SK-N-MC (cell line): ENCODE measurements at regions not wholly inside any gene's neighbourhood (a gene's known extent, or its start where the extent isn't known, plus 50 kb on each side); places are given as distances from the start of the nearest gene placed in this dataset.

Experiments used
- DNase-seq: peaks from one replicate; pipeline ENCODE4 v3.0.0-alpha.2; 2011; ENCODE audit warnings: low read depth, low spot score
- H3K27ac ChIP-seq: fragments of 200-600 bp; sonication (generic); 2 replicates; pipeline ENCODE4 v1.5.1; 2016; ENCODE audit warnings: mixed run types
- H3K36me3 ChIP-seq: fragments of 200-600 bp; sonication (generic); 2 replicates; pipeline ENCODE4 v1.6.1; 2017; ENCODE audit warnings: antibody characterized with exemption, low read length, mixed read lengths; ENCODE audit not compliant: insufficient read depth
- H3K4me3 ChIP-seq: fragments of 200-600 bp; sonication (generic); 2 replicates; pipeline ENCODE4 v1.5.1; 2016
- H3K9ac ChIP-seq: fragments of 200-600 bp; sonication (generic); 2 replicates; pipeline ENCODE4 v1.8.0; 2017; ENCODE audit warnings: mixed run types, mixed read lengths; ENCODE audit not compliant: insufficient read length
- H3K9me3 ChIP-seq: fragments of 200-600 bp; sonication (generic); 2 replicates; pipeline ENCODE4 v1.6.1; 2017; ENCODE audit warnings: low read depth, mild to moderate bottlenecking, antibody characterized with exemption, low read length, moderate library complexity, mixed read lengths
- EZH2 ChIP-seq: fragments of 200-600 bp; sonication (generic); IDR thresholded peaks from one replicate; pipeline ENCODE4 v1.6.1; 2017; ENCODE audit warnings: antibody characterized with exemption
- FOXP2 ChIP-seq: optimal IDR thresholded peaks from 2 replicates; pipeline ENCODE3; 2011; ENCODE audit warnings: mild to moderate bottlenecking, moderate library complexity; ENCODE audit not compliant: insufficient read depth; ENCODE audit errors: extremely low read length, control extremely low read depth
- POLR2AphosphoS5 ChIP-seq: IDR thresholded peaks from 2 replicates; pipeline ENCODE4 v1.6.1; 2012; ENCODE audit warnings: mild to moderate bottlenecking, low read depth, low read length, borderline replicate concordance

- no peak overlapping the region for H3K4me3 ChIP-seq
- H3K9ac ChIP-seq = no peak overlapping the region
- H3K27ac ChIP-seq = no peak overlapping the region
- no peaks in the 10 kb centered on the region for H3K9me3 ChIP-seq
- no peaks in the 10 kb centered on the region for H3K36me3 ChIP-seq
- no peak for DNase-seq
- TF ChIP-seq FOXP2 (no peak), EZH2 (no peak), POLR2AphosphoS5 (no peak)
Observed at GRCh38 chr12:94074216-94074979, 74.0 kb upstream of the PLXNC1 start.

- H3K9ac ChIP-seq = no peak overlapping the region
- H3K9me3 ChIP-seq = no peaks in the 10 kb centered on the region
- no peak overlapping the region for H3K4me3 ChIP-seq
- DNase-seq = peak; percentile 62
- H3K36me3 ChIP-seq = no peaks in the 10 kb centered on the region
- H3K27ac ChIP-seq = no peak overlapping the region
- TF ChIP-seq POLR2AphosphoS5 (no peak), FOXP2 (no peak), EZH2 (no peak)
Observed at GRCh38 chr12:94074980-94075629, 73.3 kb upstream of the PLXNC1 start.

- Histone ChIP-seq H3K9ac (no peak overlapping the region), H3K9me3 (no peaks in the 10 kb centered on the region)
- TF ChIP-seq EZH2 = no peak
- TF ChIP-seq POLR2AphosphoS5 = no peak
Observed at GRCh38 chr12:94077209-94077608, 71.2 kb upstream of the PLXNC1 start.

GRCh38 chr12:94078138-94078723 lies 70.1 kb upstream of the PLXNC1 start:
- H3K9me3 ChIP-seq = no peaks in the 10 kb centered on the region
- no peak for TF ChIP-seq EZH2
- no peak for TF ChIP-seq FOXP2
- TF ChIP-seq POLR2AphosphoS5 = no peak
- no peaks in the 10 kb centered on the region for H3K36me3 ChIP-seq
- DNase-seq = no peak
- H3K27ac ChIP-seq = no peak overlapping the region
- H3K4me3 ChIP-seq = no peak overlapping the region
- no peak overlapping the region for H3K9ac ChIP-seq

More at GRCh38 chr12:94077209-94077608, 71.2 kb upstream of the PLXNC1 start:
- no peak overlapping the region for H3K27ac ChIP-seq
- no peak overlapping the region for H3K4me3 ChIP-seq
- no peaks in the 10 kb centered on the region for H3K36me3 ChIP-seq
- no peak for DNase-seq

GRCh38 chr12:94078736-94079509 lies 69.5 kb upstream of the PLXNC1 start:
- Histone ChIP-seq H3K4me3 (peak overlapping the region; percentile 70), H3K27ac (peak overlapping the region; percentile 88), H3K9ac (peak overlapping the region; percentile 40), H3K9me3 (no peaks in the 10 kb centered on the region), H3K36me3 (no peaks in the 10 kb centered on the region)
- DNase-seq = no peak
- no peak for TF ChIP-seq FOXP2

- H3K9ac ChIP-seq = peak overlapping the region; percentile 40
- DNase-seq = peak; percentile 32
- H3K27ac ChIP-seq = peak overlapping the region; percentile 88
- no peak for TF ChIP-seq EZH2
- TF ChIP-seq FOXP2 = no peak
- no peak; the same call in 1 of the 2 replicates for TF ChIP-seq POLR2AphosphoS5
- no peaks in the 10 kb centered on the region for H3K36me3 ChIP-seq
- peak overlapping the region; percentile 70 for H3K4me3 ChIP-seq
- H3K9me3 ChIP-seq = no peaks in the 10 kb centered on the region
Observed at GRCh38 chr12:94079566-94080340, 68.6 kb upstream of the PLXNC1 start.

GRCh38 chr12:94080341-94081009 lies 67.9 kb upstream of the PLXNC1 start:
- no peaks in the 10 kb centered on the region for H3K36me3 ChIP-seq

More at GRCh38 chr12:94080341-94081009, 67.9 kb upstream of the PLXNC1 start:
- TF ChIP-seq EZH2 (no peak), POLR2AphosphoS5 (no peak), FOXP2 (no peak)
- DNase-seq = no peak
- H3K9ac ChIP-seq = no peak overlapping the region
- H3K9me3 ChIP-seq = no peaks in the 10 kb centered on the region
- 0 out of 2 replicates have a peak overlapping the region, but pooled peaks have one; percentile 70 for H3K4me3 ChIP-seq
- H3K27ac ChIP-seq = peak overlapping the region; percentile 88
